ENCODE measurements at regions not wholly inside any gene's neighbourhood (a gene's known extent, or its start where the extent isn't known, plus 50 kb on each side); places are given as distances from the start of the nearest gene placed in this dataset.

DNA sequence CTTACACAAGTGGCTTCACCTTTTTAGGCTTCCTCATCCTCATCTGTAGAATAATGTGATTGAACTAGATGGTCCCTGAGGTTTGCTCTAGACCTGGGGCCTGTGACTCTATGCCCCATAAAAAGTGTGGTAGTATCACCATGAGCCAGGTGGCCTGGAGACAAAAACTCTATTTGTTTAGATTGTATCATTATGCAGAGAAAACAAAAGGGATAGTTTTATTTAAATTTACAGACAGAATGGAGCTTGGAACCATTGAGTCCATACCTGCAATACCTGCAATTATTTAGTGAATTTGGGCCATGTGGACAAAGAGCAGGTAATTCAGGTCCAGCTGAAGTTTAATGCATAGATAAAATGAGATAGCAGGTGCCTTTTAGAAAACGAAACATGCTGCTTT lies 139.5 kb upstream of the RPL34 start:
- TF ChIP-seq, protein P1, sequence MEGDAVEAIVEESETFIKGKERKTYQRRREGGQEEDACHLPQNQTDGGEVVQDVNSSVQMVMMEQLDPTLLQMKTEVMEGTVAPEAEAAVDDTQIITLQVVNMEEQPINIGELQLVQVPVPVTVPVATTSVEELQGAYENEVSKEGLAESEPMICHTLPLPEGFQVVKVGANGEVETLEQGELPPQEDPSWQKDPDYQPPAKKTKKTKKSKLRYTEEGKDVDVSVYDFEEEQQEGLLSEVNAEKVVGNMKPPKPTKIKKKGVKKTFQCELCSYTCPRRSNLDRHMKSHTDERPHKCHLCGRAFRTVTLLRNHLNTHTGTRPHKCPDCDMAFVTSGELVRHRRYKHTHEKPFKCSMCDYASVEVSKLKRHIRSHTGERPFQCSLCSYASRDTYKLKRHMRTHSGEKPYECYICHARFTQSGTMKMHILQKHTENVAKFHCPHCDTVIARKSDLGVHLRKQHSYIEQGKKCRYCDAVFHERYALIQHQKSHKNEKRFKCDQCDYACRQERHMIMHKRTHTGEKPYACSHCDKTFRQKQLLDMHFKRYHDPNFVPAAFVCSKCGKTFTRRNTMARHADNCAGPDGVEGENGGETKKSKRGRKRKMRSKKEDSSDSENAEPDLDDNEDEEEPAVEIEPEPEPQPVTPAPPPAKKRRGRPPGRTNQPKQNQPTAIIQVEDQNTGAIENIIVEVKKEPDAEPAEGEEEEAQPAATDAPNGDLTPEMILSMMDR (IDR thresholded peaks at IDR 0.05): no peak
- TF ChIP-seq EZH2 (IDR thresholded peaks at IDR 0.05; ENCODE audit: borderline replicate concordance, insufficient read depth, low read depth, low read length, poor library complexity, severe bottlenecking): no peak

All from B cell (primary cell).